GM10266 (cell line): ENCODE measurements at regions not wholly inside any gene's neighbourhood (a gene's known extent, or its start where the extent isn't known, plus 50 kb on each side); places are given as distances from the start of the nearest gene placed in this dataset.
"Not testable (repeated sequence)": the region's sequence is repeated elsewhere in the genome, so short reads cannot be mapped to it uniquely, and the experiment has no call there.

Experiments
- DNase-seq: peaks from one replicate; pipeline ENCODE4 v3.0.0; 2012; ENCODE audit errors: extremely low spot score
- CTCF ChIP-seq: IDR thresholded peaks from 2 replicates; pipeline ENCODE4 v1.5.1; 2012; ENCODE audit warnings: mild to moderate bottlenecking, low read depth; ENCODE audit not compliant: control insufficient read depth, insufficient read depth; ENCODE audit errors: missing control alignments

- TF ChIP-seq CTCF: no peak
- no peak for DNase-seq
Observed at GRCh38 chr2:7368211-7368610, 451.0 kb downstream of the RNF144A start.

DNA sequence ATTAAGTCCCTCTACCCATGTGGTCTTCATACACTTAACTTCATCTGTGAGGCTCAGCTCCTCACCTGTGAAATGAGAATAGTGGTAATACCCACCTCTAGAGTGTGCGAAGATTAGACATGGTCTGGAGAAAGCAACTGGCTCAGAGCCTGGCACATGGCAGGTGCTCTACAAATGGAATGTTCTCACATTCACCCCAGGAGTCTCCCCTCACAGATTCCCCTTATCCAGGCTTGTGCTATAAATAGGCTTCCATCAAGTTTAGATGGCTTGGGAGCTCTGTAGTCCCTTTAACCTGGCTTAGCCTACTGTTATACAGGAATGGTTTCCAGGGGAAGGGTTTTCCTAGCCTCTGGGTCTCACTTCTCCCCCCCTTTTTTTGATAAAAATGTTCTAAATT lies 455.9 kb downstream of the RNF144A start:
- no peak for TF ChIP-seq CTCF

GRCh38 chr2:7375901-7376300 lies 458.7 kb downstream of the RNF144A start:
- DNase-seq: no peak

More for the DNA sequence above, 455.9 kb downstream of the RNF144A start:
- DNase-seq: no peak

DNA sequence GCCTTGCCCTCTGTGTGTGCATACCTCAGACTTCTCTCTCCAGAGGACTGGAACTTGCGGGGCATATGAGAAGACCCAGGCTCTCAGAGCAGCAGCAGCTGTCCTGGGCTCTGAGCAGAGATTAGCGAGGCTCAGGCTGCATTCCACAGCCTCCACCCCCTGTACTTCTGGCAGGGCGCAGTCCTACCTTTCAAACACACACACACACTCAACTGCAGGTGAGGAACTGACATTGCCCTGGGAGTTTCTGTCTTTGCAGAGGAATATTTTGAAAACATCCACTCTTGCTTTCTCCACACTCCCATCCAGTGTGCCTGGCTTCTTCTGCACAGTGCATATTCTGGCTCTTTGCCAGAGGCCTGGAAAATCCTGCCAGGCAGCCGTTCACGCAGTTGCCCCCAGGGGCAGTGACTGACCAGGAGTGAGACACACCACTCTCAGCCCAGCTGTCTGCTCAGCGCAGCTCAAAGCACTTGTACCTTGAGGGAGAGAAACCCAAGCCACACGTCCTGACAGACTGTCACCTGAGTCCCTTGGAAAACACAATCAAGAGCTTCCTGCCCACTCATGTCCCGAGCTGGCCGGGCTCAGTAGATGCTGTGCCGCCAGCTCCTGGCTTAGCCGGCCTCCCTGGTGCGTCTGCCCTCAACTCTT lies 460.8 kb downstream of the RNF144A start:
- TF ChIP-seq CTCF: no peak
- no peak for DNase-seq

More at GRCh38 chr2:7375901-7376300, 458.7 kb downstream of the RNF144A start:
- no peak for TF ChIP-seq CTCF

- TF ChIP-seq CTCF: no peak
- DNase-seq: no peak
Observed at GRCh38 chr2:7378591-7378990, 461.4 kb downstream of the RNF144A start.

- no peak for TF ChIP-seq CTCF
- DNase-seq: no peak
Observed at GRCh38 chr2:7379799-7380198, 462.6 kb downstream of the RNF144A start.

DNA sequence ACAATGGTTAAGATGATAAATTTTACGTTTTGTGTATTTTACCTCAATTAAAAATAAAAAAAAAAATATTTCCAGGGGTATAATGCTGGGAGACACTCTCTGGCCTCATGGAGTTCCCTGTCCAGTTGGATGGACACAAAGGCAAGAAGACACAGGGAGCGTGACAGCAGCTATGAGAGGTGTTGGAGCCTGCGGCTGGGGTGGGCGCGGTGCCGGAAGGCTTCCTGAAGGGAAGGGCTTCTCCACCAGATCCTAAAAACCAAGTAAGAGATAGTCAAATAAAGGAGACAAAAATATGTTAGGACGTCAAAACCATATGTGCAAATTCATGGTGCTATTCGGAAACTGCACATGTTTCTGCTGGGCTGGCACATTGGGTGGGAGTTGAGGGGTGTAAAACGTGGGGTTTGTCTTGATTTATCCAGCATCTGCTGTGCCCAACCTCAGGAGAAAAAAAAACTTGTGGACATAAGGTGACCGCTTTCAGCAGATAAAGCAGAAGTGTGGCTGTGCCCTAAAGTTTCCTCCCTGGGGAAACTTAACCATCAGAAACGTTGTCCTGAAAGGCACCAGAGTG lies 467.6 kb downstream of the RNF144A start:
- DNase-seq: no peak
- no peak for TF ChIP-seq CTCF

DNA sequence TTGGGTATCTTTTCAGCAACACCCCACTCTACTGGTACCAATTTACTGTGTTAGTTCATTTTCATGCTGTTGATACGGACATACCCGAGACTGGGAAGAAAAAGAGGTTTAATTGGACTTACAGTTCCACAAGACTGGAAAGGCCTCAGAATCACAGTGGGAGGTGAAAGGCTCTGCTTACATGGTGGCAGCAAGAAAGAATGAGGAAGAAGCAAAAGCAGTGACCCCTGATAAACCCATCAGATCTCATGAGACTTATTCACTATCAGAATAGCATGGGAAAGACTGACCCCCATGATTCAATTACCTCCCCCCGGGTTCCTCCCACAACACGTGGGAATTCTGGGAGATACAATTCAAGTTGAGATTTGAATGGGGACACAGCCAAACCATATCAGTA lies 473.1 kb downstream of the RNF144A start:
- not testable (repeated sequence) for DNase-seq
